HG03432 (cell line): ENCODE measurements at regions not wholly inside any gene's neighbourhood (a gene's known extent, or its start where the extent isn't known, plus 50 kb on each side); places are given as distances from the start of the nearest gene placed in this dataset.
"Not testable (repeated sequence)": the region's sequence is repeated elsewhere in the genome, so short reads cannot be mapped to it uniquely, and the experiment has no call there.

Source experiments
- ATAC-seq: cut with Tn5 transposase; IDR thresholded peaks from one replicate; pipeline ENCODE4 v1.9.1; 2021; ENCODE audit warnings: mild to moderate bottlenecking, moderate library complexity; ENCODE audit not compliant: unreplicated experiment

DNA sequence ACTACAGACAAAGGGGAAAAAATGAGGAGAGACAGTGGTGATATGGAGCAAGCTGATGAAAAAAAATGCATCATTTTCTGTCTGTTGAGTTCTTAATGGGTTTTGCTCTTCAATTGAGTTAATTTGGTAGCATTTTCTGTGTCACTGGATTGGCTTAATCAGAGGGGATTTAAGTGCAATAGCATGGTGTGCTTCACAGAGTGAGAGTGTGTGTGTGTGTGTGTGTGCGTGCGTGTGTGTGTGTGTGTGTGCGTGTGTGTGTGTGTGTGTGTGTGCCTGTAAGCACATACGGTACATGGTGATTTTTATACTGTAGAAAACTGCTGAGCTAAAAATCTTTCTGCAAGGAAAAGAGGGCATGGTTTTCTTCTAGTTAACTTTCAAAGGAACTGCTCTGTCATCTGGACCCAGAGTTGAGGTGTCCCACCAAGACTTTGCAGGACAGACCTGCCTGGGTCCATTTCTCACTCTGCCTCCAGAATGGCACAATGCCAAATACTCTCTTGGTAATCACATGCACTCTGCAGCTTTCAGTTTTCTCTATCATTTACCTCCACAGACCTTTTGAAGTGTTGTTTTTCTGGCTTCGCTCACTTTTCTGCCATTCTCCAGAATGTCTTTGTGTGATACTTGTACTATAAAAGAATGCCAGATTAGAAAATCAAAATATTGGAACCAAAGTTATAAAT, 952.6 kb upstream of the SOX9 start:
- no peak for ATAC-seq

DNA sequence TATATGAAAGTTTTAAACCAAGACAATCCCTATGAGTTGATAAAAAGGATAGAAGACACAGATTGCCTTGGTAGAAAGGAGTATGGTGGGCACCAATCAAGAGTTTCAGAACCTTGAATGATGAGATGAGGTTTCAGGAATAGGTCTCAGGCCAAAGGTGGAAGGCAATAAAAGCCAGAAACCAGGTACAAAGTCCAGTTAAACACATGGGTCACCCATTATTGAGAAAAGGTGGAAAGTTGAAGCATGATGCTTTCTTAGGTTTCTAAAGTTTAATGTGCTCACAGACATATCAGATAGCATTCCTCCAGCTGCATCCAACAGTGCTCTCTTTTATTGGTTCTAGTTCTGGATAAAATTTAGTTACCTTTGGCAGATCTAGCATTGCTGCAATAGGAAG, 950.8 kb upstream of the SOX9 start:
- no peak for ATAC-seq

DNA sequence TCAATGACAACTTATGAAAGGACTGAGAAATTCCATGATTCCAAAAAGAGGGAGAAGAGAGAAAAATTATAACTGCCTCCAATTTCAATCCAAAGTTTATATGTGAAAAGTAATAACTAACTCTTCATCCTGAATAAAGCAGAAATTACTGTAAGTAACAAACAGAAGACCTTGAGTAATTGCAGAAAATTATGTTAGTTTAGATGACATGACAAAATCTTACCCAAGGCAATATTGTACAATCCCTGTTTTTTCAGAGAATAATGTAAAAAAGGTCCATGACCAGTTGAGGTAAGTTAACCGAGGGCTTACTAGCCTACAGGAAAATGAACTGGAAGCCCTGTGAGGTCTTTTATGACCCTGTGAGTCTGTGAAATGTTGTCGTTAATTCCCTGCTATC, 949.5 kb upstream of the SOX9 start:
- no peak for ATAC-seq

DNA sequence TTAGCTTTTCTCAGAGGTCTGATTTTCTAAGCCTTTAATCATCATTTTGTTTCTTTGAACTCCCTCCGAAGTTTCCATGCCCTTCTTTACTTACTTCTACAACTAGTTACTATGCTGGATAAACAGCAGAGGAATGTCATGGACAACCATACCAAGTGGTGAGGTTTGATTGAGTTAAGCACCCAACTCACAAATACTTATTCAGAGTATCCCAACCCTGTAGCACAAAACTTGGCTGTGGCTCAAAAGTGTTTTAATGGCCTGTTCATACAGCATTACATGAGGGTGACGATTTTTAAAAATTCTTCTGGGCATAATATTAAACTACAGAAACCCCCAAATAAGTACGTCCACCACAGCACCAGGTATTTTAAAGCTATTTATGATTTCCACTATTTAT, 946.8 kb upstream of the SOX9 start:
- no peak for ATAC-seq

DNA sequence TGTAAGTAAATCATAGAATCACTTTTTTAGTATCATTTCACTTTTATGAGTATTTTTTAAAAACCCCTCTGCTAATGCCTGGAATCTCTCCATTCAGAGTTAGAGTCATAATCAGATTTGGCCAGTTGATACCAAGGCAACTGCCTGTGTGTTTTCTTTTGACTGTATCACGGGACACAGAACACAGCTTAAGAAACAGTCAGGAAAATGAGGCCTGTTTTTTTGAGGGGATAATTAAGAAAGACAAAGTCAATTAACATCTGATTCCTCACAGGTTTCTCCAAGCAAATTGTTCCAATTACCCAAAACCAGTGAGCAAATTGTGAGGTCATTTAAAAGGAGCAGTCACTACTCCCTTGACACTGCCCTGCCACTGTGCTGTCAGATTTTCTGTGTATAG, 944.5 kb upstream of the SOX9 start:
- no peak for ATAC-seq

DNA sequence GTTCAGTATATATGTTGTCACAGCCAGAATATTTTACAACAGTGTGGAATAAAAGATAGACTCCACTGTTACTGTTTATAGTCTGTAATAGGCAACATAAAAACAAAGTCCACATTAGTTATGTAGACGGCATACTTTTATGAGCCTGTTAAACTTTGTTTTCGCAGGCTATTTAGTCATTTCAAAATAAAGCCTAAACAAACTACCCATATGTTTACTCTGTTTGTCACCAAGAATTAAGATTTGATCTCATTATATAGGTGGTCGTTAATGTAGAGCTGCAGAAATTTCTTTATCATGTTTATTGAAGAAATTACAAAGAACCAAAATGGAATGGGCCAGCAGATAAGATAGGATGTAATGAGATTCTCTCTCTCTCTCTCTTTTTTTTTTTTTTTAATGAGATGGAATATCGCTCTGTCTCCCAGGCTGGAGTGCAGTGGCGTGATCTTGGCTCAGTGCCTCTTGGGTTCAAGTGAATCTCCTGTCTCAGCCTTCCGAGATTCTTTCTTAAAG, 943.8 kb upstream of the SOX9 start:
- no peak for ATAC-seq

DNA sequence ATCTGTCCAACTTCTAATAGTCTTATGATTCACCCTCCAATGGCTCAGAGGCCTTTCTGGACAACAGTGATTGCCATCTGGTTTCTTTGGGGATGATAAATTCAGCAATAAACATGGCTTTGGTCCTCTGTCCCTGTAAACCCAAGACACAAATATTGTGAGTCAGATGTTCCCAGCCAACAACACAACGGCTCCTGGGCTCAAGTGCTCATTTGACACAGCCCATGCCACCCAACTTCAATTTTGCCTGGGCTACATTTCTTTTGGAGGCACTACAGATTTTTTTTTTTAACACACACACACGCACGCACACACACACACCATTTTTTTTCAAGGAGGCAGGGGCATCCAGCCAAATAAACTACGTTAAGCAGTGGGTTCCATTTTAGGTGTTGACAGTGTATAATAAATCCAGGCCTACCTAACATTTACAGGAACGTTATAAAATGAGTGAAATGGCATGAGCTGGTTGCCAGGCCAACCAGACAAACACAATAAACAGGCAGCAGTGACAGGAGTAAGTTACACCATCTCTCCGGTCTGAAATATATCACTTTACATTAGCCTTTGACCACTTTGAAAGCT, 939.9 kb upstream of the SOX9 start:
- ATAC-seq = no peak

DNA sequence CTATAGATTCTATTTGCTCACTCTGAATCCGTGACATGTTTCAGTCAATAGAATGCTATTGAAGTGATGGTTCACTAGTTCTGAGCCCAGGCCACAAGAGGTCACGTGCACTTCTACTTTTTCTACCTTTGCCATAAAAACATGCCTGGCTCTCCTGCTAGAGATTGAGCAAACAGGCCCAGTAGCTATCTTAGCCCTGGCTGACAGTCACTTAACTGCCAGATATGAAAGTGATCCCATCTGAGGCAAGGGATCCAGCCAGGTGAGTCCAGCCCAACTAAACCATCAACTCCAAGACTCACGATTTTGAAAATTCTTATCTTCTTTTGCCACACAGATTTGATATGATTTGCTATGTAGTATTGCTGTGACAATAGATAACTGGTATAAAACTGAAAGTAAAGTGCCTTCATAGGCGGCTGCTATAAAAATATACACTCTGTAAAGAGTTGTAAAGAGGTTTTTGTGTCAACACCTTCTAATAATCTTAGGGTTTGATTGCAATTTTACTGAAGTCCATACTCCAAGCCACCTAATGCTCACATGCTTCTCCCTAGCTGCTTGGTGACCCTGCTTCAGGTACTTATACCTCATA, 937.7 kb upstream of the SOX9 start:
- no peak for ATAC-seq

DNA sequence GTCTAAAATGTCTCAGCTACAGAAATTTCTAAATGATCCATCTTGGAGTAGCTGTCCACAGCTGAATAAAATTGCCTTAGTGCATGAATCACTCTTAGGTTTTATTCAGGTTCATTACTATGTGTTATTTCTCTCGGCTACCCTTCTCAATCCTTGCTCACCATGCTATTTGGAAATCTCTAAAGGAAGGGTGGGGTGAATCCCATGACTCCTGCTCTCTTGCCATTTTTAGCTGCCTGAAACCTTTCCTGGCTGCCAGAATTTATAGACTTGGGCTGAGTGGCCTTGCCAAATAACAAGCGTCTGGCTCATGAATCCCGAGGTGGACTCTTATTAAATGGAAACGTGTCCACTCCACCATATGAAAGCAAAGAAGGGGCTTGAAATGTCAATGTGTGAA, 936.1 kb upstream of the SOX9 start:
- ATAC-seq = no peak

DNA sequence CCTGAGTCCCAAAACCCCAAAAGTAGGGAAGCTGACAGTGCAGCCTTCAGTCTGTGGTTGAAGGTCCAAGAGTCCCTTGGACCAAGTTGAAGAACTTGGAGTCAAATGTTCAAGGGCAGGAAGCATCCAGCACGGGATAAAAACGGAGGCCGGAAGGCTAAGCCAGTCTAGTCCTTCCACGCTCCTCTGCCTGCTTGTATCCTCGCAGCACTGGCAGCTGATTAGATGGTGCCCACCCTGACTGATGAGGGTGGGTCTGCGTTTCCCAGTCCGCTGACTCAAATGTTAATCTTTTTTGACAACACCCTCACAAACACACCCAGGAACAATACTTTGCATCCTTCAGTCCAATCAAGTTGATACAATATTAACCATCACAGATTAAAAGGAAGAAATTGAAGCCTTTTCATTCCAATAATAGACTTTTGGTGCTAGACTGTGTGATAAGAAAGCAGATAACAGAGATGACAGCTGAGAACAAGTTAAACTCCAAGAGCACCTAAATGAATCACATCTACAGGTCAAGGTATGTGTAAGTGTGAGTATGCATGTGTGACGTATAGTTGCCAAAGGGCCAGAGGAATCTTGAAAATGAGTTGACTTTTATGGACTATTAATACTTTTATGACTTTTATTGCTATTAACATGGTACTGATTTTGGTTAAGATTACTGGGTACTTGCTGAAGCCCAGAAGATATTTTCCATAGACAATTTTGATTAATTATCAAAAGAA, 933.5 kb upstream of the SOX9 start:
- no peak for ATAC-seq

DNA sequence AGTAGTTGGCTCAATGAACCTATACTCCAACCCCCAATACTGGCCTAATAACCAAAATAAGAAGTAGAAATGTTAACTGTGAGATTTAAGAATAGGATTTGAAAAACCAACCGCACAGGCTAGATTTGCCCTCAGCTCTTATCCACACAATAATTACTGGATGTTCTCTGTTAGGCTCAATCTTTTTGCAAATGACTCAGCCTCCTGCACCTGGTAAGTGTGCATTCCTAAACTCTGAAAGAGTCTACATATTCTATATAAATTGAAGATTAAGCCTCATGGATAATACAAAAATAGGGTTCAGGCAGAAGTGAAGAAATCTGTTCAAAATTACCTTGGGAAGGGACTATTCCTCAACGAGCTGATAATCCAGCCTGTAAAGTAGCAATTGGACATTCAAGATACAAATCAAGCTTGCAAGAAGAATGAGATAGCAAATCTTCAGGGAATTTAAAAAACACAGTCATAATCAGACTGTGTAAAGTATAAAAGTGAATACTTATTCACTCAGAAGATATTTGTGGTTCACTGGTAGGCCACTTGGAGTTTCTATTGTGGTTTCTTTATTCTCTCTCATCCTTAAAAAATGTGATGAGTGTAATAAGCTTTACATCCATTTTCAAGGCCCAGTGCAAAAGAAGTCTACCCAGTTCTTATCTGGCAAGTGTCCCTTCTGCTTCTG, 931.9 kb upstream of the SOX9 start:
- no peak for ATAC-seq

DNA sequence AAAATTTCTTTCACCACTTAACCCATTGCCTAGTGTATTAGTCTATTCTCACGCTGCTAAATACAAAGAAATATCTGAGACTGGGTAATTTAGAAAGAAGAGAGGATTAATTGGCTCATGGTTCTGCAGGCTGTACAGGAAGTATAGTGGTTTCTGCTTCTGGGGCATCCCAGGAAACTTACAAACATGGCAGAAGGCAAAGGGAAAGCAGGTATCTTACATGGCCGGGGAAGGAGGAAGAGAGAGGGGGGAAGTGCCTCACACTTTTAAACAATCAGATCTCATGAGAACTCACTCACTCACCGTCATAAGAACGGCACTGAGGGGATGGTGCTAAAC, 931.4 kb upstream of the SOX9 start:
- no peak for ATAC-seq

DNA sequence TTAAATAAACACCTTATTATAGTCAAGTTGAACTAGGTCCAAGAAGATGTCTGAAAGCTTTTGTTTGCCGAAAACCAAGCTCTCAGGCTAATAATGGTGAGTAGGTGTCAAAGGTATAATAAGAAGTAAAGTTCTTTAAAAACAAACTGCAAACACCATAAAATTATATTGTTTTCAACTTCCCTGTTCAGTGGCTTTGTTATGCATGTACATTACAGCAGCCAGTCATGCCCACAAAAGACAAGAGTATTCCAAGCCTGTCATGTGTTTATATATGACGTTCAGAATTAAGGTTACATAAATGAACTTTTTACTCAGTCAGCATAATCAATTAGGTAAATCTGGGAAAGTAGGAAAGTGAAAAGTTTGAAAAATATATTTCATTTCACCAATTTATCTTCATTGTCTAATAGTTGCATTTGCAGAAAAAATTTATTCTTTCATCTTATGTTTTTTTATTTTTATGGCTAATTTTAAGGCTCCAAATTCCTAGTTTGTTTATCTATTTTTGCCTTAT, 928.7 kb upstream of the SOX9 start:
- no peak for ATAC-seq

DNA sequence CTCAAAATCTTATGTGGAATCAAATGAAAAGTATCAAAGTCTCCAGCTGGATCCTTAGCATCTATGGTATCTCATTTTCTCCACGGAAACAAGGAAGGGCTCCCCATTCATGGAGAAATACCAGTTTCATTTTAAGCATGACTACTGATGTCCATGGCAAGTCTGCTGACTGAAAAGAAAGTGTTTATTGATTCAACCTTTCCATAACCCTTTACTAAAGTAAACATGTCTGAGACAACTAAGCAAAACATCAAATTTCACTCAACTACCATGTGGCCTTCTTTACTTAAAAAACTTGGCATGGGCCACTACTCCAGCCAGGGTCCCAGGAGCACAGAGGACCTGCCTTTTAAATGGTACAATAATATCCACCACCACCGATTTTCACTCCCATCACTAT, 928.0 kb upstream of the SOX9 start:
- ATAC-seq = no peak

DNA sequence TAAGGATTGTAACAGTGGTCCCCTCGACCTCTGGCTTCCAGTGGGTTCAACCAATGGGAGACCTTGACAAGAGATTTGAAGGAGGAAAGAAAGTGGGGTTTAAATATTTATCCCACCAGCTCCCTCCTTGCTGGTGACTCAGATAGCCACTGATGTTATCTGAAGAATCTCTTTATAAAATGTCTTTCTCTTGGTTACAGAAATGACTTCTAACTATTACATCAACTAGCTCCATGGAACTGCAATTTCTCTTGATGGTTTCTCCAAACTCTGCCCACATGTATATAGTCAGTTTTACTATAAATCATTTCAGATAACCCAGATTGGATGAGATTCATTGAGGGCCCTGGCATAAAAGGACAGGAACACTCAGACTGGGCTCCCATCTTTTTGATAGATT, 920.2 kb upstream of the SOX9 start:
- no peak for ATAC-seq

DNA sequence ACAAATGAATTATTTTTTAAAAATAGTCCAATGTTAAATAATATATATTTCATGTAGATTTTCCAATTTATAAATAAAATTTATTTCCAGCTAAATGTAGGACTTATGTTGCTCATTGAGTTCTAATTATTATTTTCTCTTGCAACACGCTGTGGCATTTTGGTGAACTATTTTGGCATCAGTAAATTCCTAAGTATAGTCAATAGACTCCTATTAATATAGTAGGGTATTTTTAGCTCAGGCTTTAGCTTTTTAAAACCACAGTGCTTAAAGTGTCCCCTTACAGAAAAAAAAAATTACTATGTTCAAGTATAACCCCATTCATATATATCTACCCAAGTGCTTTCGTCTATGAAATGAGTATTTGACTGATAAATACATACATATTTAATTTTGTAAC, 919.2 kb upstream of the SOX9 start:
- no peak for ATAC-seq

DNA sequence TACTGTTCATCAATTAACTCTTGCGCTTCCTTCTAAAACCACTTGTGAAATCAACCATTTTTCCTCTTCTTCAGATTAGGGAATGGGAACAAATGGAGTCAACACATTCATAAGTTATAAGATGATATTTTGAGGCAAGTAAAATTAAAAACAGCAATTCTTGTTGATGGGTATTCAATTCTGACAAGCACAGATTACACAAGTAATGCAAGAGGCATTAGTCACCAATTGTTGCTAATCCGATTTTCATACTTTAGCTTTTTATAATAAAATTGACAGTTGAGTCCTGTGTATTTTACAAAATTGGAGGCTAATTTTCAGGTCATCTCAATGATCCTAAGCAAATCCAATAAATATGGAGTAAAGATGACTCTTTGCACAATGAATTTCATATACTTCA, 918.4 kb upstream of the SOX9 start:
- no peak for ATAC-seq

DNA sequence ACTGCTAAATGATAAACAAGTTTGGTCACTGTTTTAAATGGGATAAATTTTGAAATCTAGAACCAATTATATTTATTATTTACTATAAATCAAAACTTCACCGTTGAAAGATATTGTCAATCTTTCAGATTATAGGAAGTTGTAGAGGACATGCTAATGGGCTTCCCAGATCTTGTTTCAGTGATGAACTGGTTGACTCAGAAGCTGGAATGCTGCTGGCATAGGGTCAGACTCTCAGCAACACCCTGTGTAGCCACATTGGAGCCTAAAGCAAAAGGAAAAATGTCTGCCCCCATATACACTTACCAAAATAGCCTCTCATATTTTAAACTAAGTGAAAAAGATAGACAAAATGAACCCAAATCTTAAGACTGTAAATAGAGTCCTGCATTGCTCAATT, 916.9 kb upstream of the SOX9 start:
- no peak for ATAC-seq

DNA sequence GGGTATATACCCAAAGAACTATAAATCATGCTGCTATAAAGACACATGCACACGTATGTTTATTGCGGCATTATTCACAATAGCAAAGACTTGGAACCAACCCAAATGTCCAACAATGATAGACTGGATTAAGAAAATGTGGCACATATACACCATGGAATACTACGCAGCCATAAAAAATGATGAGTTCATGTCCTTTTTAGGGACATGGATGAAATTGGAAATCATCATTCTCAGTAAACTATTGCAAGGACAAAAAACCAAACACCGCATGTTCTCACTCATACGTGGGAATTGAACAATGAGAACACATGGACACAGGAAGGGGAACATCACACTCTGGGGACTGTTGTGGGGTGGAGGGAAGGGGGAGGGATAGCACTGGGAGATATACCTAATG, 914.9 kb upstream of the SOX9 start:
- ATAC-seq = not testable (repeated sequence)

DNA sequence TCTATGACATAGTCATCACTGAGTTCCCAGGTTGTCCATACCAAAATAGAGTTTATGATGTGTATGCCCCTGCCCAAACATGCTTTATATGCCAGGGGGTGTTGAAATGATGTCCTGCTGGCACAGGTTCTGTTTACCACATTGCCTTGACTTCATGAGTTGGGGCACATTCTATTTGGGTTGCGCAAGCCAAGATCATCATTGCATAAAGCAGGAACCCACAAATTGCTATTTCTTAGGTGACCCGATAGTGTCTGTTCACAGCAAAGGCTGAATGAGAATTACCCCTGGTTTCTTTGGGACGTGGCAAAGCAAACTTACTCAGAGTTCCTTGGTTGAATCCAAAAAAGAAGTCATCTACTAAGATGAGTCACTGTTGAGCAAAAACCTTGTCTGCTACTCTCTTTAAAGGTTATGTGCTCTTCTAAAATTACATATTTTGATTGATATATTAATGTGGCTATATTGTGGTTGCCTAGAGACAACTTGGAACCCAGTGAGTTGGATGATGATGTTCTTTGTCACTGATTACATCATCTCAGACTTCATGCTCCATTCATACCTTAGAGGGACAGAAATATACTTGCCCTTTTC, 912.6 kb upstream of the SOX9 start:
- no peak for ATAC-seq

DNA sequence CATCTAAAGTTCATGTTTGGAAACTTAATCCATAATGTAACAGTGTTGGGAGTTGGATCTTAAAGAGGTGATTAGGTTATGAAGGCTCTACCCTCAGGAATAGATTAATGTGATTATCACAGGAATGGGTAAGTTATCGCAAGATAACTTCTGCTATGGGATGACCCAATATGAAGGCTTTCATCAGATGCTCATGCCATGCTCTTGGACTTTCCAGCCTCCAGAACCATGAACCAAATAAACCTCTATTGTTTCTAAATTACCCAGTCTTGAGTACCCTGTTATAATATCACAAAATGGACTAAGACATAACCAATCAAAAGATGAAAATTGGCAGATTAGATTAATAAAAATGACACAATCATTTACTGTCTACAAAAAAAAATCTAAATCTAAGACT, 906.9 kb upstream of the SOX9 start:
- ATAC-seq = no peak
